ENCODE measurements at regions not wholly inside any gene's neighbourhood (a gene's known extent, or its start where the extent isn't known, plus 50 kb on each side); places are given as distances from the start of the nearest gene placed in this dataset.

DNA sequence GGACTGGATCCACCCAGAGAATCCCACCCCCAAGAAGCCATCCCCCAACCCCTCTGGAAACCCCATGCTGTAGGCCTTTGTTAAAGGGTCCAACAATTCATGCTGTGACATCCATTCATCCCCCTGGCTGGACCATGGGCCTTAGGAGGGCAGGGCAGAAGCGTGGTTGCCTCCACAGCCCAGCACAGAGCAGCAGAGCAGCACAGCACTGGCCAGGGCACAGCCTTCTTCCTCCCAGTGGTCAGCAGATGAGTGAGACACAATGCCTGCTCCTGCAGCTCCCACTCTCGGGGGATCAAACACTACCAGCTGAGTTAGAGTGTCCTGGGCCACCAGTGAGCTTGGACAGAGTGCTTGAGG lies 84.5 kb upstream of the LINC01488 start:
- Histone ChIP-seq H4K20me1 (ENCODE audit: insufficient read depth, low read length) (no peaks in the 10 kb centered on the region), H3K4me3 (ENCODE audit: insufficient read depth, low read length) (no peak overlapping the region), H3K4me2 (ENCODE audit: insufficient read depth, low read length) (no peak overlapping the region), H3K9me3 (ENCODE audit: low read depth, low read length) (no peaks in the 10 kb centered on the region), H2AFZ (ENCODE audit: low read length) (no peak overlapping the region), H3K36me3 (ENCODE audit: insufficient read depth, low read length) (no peaks in the 10 kb centered on the region), H3K27ac (ENCODE audit: low read depth, low read length) (no peak overlapping the region), H3K4me1 (ENCODE audit: insufficient read depth, low read length) (peaks cover 19% of the 10 kb centered on the region), H3K27me3 (ENCODE audit: insufficient read depth, low read length) (no peaks in the 10 kb centered on the region), H3K79me2 (ENCODE audit: insufficient read depth, low read length) (no peaks in the 10 kb centered on the region)
- DNase-seq (ENCODE audit: insufficient read length, low spot score, missing footprints): peak; percentile 77
- TF ChIP-seq, protein P1, sequence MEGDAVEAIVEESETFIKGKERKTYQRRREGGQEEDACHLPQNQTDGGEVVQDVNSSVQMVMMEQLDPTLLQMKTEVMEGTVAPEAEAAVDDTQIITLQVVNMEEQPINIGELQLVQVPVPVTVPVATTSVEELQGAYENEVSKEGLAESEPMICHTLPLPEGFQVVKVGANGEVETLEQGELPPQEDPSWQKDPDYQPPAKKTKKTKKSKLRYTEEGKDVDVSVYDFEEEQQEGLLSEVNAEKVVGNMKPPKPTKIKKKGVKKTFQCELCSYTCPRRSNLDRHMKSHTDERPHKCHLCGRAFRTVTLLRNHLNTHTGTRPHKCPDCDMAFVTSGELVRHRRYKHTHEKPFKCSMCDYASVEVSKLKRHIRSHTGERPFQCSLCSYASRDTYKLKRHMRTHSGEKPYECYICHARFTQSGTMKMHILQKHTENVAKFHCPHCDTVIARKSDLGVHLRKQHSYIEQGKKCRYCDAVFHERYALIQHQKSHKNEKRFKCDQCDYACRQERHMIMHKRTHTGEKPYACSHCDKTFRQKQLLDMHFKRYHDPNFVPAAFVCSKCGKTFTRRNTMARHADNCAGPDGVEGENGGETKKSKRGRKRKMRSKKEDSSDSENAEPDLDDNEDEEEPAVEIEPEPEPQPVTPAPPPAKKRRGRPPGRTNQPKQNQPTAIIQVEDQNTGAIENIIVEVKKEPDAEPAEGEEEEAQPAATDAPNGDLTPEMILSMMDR (IDR thresholded peaks at IDR 0.05; ENCODE audit: extremely low read depth, low read depth, low read length): no peak

DNA sequence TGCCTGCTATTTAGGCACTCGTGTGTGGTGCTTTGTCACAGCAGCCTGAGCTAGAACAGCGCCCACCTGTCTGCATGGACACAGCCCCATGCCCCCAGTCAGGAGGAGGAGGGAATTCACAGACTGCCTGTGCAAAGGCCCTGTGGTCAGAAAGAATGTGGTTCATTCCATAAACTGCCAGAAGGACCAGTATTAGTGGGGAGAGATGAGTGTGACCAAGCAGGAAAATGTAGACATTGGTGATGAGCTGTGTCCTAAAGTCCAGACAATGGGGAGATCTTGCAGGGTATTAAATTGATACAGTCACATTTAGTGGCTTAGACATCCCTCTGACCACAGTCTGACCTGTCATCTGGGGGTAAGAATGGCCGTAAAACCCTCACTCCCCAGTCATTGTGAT lies 83.7 kb upstream of the LINC01488 start:
- TF ChIP-seq, protein P1 (IDR thresholded peaks at IDR 0.05; ENCODE audit: extremely low read depth, low read depth, low read length): no peak
- H3K4me2 ChIP-seq (ENCODE audit: insufficient read depth, low read length): no peak overlapping the region
- no peaks in the 10 kb centered on the region for H3K36me3 ChIP-seq (ENCODE audit: insufficient read depth, low read length)
- H4K20me1 ChIP-seq (ENCODE audit: insufficient read depth, low read length): no peaks in the 10 kb centered on the region
- H3K9me3 ChIP-seq (ENCODE audit: low read depth, low read length): no peaks in the 10 kb centered on the region
- H3K4me1 ChIP-seq (ENCODE audit: insufficient read depth, low read length): peaks cover 19% of the 10 kb centered on the region
- no peaks in the 10 kb centered on the region for H3K79me2 ChIP-seq (ENCODE audit: insufficient read depth, low read length)
- H2AFZ ChIP-seq (ENCODE audit: low read length): peak overlapping the region; percentile 39
- H3K27me3 ChIP-seq (ENCODE audit: insufficient read depth, low read length): no peaks in the 10 kb centered on the region
- DNase-seq (ENCODE audit: insufficient read length, low spot score, missing footprints): peak; percentile 53
- H3K4me3 ChIP-seq (ENCODE audit: insufficient read depth, low read length): no peak overlapping the region
- H3K27ac ChIP-seq (ENCODE audit: low read depth, low read length): peak overlapping the region; percentile 64

DNA sequence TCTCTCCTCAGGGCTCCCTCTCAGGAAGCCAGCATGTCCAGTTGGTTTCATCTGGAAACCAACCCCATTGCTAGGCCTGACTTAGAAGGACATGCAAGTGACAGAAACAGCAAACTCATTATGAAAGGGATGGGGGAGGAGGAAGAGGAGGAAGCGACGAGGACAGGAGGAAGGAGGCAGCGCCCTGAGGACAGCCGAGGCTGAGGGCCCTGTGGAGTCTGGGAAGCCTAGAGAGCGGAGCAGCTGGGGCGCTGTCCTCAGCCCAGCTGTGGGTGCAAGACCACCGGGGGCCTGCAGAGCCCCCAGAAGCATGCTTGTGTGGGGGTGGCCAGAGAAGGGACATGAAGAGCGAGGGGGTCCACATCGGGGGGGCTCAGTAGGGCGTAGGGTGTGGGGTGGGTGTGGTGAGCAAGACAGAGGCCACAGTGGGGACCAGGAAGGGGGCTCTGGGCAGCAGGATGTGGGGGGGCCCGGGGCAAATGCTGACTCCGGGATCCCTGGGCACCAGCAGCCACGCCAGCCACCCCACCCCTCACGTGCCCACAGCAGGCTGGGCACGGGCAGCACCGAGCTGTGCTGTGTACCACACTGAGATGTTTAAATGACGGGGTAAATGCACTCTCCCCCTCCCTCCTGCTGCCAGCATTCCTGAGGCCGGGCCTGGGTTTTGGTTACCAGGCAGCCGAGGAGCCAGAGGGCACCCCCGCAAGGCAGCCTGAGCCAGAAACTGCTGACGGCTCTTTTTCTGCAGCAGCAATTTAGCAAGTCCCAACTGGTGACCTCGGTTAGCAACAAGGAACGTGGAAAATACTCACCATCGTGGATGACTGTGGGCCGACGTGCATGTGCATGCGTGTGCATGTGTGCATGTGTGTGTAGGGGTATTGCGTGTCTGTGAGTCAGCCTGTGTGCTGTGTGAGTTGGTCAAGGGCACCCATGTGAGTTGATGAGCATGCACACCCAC lies 82.7 kb upstream of the LINC01488 start:
- no peaks in the 10 kb centered on the region for H3K36me3 ChIP-seq (ENCODE audit: insufficient read depth, low read length)
- no peaks in the 10 kb centered on the region for H4K20me1 ChIP-seq (ENCODE audit: insufficient read depth, low read length)
- H3K4me3 ChIP-seq (ENCODE audit: insufficient read depth, low read length): peak overlapping the region; percentile 17
- H3K4me1 ChIP-seq (ENCODE audit: insufficient read depth, low read length): peaks cover 25% of the 10 kb centered on the region
- TF ChIP-seq, protein P1 (IDR thresholded peaks at IDR 0.05; ENCODE audit: extremely low read depth, low read depth, low read length): no peak
- peak overlapping the region; percentile 64 for H3K27ac ChIP-seq (ENCODE audit: low read depth, low read length)
- peak overlapping the region; percentile 38 for H3K4me2 ChIP-seq (ENCODE audit: insufficient read depth, low read length)
- no peaks in the 10 kb centered on the region for H3K27me3 ChIP-seq (ENCODE audit: insufficient read depth, low read length)
- peak; percentile 98 for DNase-seq (ENCODE audit: insufficient read length, low spot score, missing footprints)
- no peaks in the 10 kb centered on the region for H3K9me3 ChIP-seq (ENCODE audit: low read depth, low read length)
- H3K79me2 ChIP-seq (ENCODE audit: insufficient read depth, low read length): no peaks in the 10 kb centered on the region
- H2AFZ ChIP-seq (ENCODE audit: low read length): peak overlapping the region; percentile 39

DNA sequence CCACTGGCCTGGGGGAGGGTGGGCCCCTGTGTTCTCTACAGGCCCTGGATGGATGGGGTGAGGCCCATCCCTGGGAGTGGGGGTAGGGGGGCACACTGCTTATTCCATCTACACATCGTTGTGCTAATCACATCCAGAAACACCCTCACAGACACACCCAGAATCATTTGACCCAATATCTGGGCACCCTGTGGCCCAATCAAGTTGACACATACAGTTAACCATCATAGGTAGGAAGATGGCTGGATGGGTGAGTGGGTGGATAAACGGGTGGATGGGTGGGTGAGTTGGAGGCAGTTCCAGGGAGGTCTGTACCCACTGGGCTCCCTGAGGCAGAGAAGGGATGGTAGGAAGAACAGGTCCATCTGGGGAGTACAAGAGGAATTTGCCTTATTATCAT lies 81.3 kb upstream of the LINC01488 start:
- no peaks in the 10 kb centered on the region for H3K36me3 ChIP-seq (ENCODE audit: insufficient read depth, low read length)
- no peak overlapping the region for H3K4me3 ChIP-seq (ENCODE audit: insufficient read depth, low read length)
- no peaks in the 10 kb centered on the region for H3K79me2 ChIP-seq (ENCODE audit: insufficient read depth, low read length)
- H3K9me3 ChIP-seq (ENCODE audit: low read depth, low read length): no peaks in the 10 kb centered on the region
- H3K4me2 ChIP-seq (ENCODE audit: insufficient read depth, low read length): no peak overlapping the region
- TF ChIP-seq, protein P1 (IDR thresholded peaks at IDR 0.05; ENCODE audit: extremely low read depth, low read depth, low read length): no peak
- H3K27me3 ChIP-seq (ENCODE audit: insufficient read depth, low read length): no peaks in the 10 kb centered on the region
- H3K4me1 ChIP-seq (ENCODE audit: insufficient read depth, low read length): peaks cover 29% of the 10 kb centered on the region
- no peak overlapping the region for H2AFZ ChIP-seq (ENCODE audit: low read length)
- no peak overlapping the region for H3K27ac ChIP-seq (ENCODE audit: low read depth, low read length)
- no peak for DNase-seq (ENCODE audit: insufficient read length, low spot score, missing footprints)
- H4K20me1 ChIP-seq (ENCODE audit: insufficient read depth, low read length): no peaks in the 10 kb centered on the region
